ENCODE measurements at regions not wholly inside any gene's neighbourhood (a gene's known extent, or its start where the extent isn't known, plus 50 kb on each side); places are given as distances from the start of the nearest gene placed in this dataset.

DNA sequence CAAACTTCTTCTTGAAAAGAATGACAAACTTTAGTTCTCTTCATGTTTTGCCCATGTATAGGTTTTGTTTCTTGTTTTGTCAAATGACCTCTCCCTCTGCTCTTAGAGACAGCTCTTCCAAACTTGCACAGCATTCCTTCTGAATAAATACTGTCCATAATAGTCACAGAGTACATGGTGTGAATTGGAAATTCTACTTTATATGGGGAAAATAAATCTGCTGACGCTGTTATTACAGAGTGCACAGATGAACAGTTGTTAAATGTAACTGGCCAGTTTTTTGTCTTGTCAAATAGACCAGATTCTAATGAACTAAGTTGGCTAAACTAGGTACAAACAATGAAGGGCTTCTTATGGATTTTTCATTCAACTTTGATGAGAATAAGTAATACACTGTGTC is 115.8 kb upstream of the DTNA start:
- 95% methylated on average over 1 of the region's 1 CpG; no CpG with 5 or more reads in 1 of the 2 experiments for WGBS, 2 experiments (ENCODE audit: extremely low coverage in 1 of 2, insufficient coverage in 1 of 2, insufficient read length in 1 of 2, insufficient replicate concordance in 2 of 2, low coverage in 1 of 2, low lambda C conversion rate in 2 of 2, missing lambda C conversion rate in 1 of 2)
- H3K36me3 ChIP-seq (ENCODE audit: control insufficient read depth in 2 of 4, insufficient read depth in 4 of 4, low read length in 3 of 4), result no peaks in the 10 kb centered on the region
- CTCF ChIA-PET (ENCODE audit: partially characterized antibody), result interaction anchor here (1.1 to 4.3 kb wide), 4 partner anchors 11 to 196 kb away, joined by 4 to 31 read pairs (median 10); no protein-coding TSS in a partner anchor
- no peak for TF ChIP-seq NANOG (IDR thresholded peaks at IDR 0.05; ENCODE audit: insufficient read depth, low read depth, low read length, poor library complexity, severe bottlenecking)
- TF ChIP-seq YY1 (IDR thresholded peaks at IDR 0.05; ENCODE audit: low read depth, low read length), result no peak
- no peak for TF ChIP-seq RAD21 (IDR thresholded peaks at IDR 0.05 in 1 of 2, conservative IDR thresholded peaks at IDR 0.05 in 1 of 2; ENCODE audit: low read depth in 2 of 2, low read length in 2 of 2)
- no peak for TF ChIP-seq RBBP5 (IDR thresholded peaks at IDR 0.05; ENCODE audit: borderline replicate concordance, low read depth, low read length)
- TF ChIP-seq BCL11A (IDR thresholded peaks at IDR 0.05; ENCODE audit: low read depth in 2 of 2, low read length in 2 of 2), result no peak
- TF ChIP-seq TAF7 (optimal IDR thresholded peaks at IDR 0.05; ENCODE audit: borderline replicate concordance, low read depth, low read length), result no peak
- no peak for TF ChIP-seq TBP (IDR thresholded peaks at IDR 0.05; ENCODE audit: low read depth, low read length)
- no peak for TF ChIP-seq KDM1A (IDR thresholded peaks at IDR 0.05; ENCODE audit: borderline replicate concordance, low read length)
- no peak for TF ChIP-seq GABPA (IDR thresholded peaks at IDR 0.05; ENCODE audit: borderline replicate concordance, insufficient read depth, low read length)
- TF ChIP-seq, protein P1, sequence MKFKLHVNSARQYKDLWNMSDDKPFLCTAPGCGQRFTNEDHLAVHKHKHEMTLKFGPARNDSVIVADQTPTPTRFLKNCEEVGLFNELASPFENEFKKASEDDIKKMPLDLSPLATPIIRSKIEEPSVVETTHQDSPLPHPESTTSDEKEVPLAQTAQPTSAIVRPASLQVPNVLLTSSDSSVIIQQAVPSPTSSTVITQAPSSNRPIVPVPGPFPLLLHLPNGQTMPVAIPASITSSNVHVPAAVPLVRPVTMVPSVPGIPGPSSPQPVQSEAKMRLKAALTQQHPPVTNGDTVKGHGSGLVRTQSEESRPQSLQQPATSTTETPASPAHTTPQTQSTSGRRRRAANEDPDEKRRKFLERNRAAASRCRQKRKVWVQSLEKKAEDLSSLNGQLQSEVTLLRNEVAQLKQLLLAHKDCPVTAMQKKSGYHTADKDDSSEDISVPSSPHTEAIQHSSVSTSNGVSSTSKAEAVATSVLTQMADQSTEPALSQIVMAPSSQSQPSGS (IDR thresholded peaks at IDR 0.05; ENCODE audit: low read length), result no peak
- TF ChIP-seq TEAD4 (IDR thresholded peaks at IDR 0.05; ENCODE audit: low read depth, low read length), result no peak
- no peak for TF ChIP-seq BACH1 (IDR thresholded peaks at IDR 0.05; ENCODE audit: low read length)
- no peak for TF ChIP-seq SP4 (IDR thresholded peaks at IDR 0.05; ENCODE audit: low read length)

More for the DNA sequence above, 115.8 kb upstream of the DTNA start:
- no peak overlapping the region for H3K4me3 ChIP-seq (ENCODE audit: extremely low read depth in 1 of 4, insufficient read depth in 2 of 4, low read depth in 3 of 4, low read length in 4 of 4)
- no peak overlapping the region for H4K91ac ChIP-seq (replicated peaks; ENCODE audit: insufficient read length, low read length)
- H4K20me1 ChIP-seq (replicated peaks in 1 of 2; ENCODE audit: control insufficient read depth in 1 of 2, insufficient read depth in 2 of 2, low read length in 2 of 2), result no peaks in the 10 kb centered on the region
- no peak overlapping the region for H4K8ac ChIP-seq (ENCODE audit: extremely low read depth, insufficient read depth, low read length)
- no peaks in the 10 kb centered on the region for H3K9me3 ChIP-seq (ENCODE audit: insufficient read depth in 2 of 2, low read depth in 1 of 2, low read length in 1 of 2)
- no peak overlapping the region for H3K23ac ChIP-seq (ENCODE audit: insufficient read length)
- no peak overlapping the region for H2BK20ac ChIP-seq (ENCODE audit: low read length)
- no peaks in the 10 kb centered on the region for H3K79me2 ChIP-seq (ENCODE audit: control insufficient read depth in 1 of 2, insufficient read depth in 2 of 2, low read length in 2 of 2)
- no peak overlapping the region for H2AK5ac ChIP-seq (ENCODE audit: low read depth, low read length)
- FAIRE-seq, result peak; percentile 7
- no peaks in the 10 kb centered on the region for H3K27me3 ChIP-seq (replicated peaks in 1 of 4; ENCODE audit: control insufficient read depth in 3 of 4, extremely low read depth in 1 of 4, insufficient read depth in 3 of 4, low read length in 3 of 4)
- no peak overlapping the region for H3K14ac ChIP-seq (ENCODE audit: insufficient read length)
- H3K9ac ChIP-seq (replicated peaks in 1 of 4; ENCODE audit: extremely low read depth in 1 of 4, low read depth in 3 of 4, low read length in 3 of 4), result no peak overlapping the region
- peaks cover 2 to 12% (median 3%) of the 10 kb centered on the region in 4 experiments; a peak in 6 of 7 replicates for H3K4me1 ChIP-seq (replicated peaks in 1 of 4; ENCODE audit: control insufficient read depth in 3 of 4, insufficient read depth in 4 of 4, low read length in 3 of 4)
- H2BK120ac ChIP-seq (replicated peaks; ENCODE audit: low read depth, low read length), result no peak overlapping the region
- DNase-seq (ENCODE audit: low read depth in 1 of 2, low spot score in 2 of 2), result no peak
- no peak overlapping the region for H3K4me2 ChIP-seq (ENCODE audit: insufficient read depth in 1 of 2, low read depth in 2 of 2, low read length in 2 of 2)
- no peak overlapping the region for H3K27ac ChIP-seq (ENCODE audit: low read depth, low read length)
- H3K79me1 ChIP-seq (ENCODE audit: low read depth, low read length), result no peaks in the 10 kb centered on the region
- no peak overlapping the region for H3K56ac ChIP-seq (replicated peaks; ENCODE audit: insufficient read length, low read depth, low read length)
- no peak overlapping the region for H2BK15ac ChIP-seq (ENCODE audit: low read length)
- POLR2A ChIA-PET (ENCODE audit: partially characterized antibody), result no interaction called here
- H3K18ac ChIP-seq (ENCODE audit: extremely low read depth, low read length), result no peak overlapping the region
- H2BK12ac ChIP-seq (ENCODE audit: low read depth, low read length), result no peak overlapping the region
- H3K23me2 ChIP-seq (ENCODE audit: low read depth, low read length), result peaks cover 3% of the 10 kb centered on the region
- no peak overlapping the region for H2AFZ ChIP-seq (ENCODE audit: low read length)
- no peak overlapping the region for H4K5ac ChIP-seq (ENCODE audit: insufficient read length, low read depth, low read length)
- H2BK5ac ChIP-seq (ENCODE audit: low read depth, low read length), result no peak overlapping the region
- H3K4ac ChIP-seq (replicated peaks; ENCODE audit: insufficient read length, low read depth, low read length), result no peak overlapping the region
